Head of caudate nucleus (tissue), 42 donors: ENCODE measurements at regions not wholly inside any gene's neighbourhood (a gene's known extent, or its start where the extent isn't known, plus 50 kb on each side); places are given as distances from the start of the nearest gene placed in this dataset.
"Not testable (repeated sequence)": the region's sequence is repeated elsewhere in the genome, so short reads cannot be mapped to it uniquely, and the experiment has no call there.

Experiments
- DNase-seq, 42 donors: peaks; one replicate each; pipeline versions ENCODE4 v3.0.0 to v3.0.0-alpha.2; 2020 to 2021; ENCODE audit warnings: mixed read lengths in 7 of 42
- intact Hi-C: fragments of 100-400 bp; cut with DNase I; formaldehyde crosslinking; loops from one replicate; pipeline ENCODE4 v1.15.0; 2022

DNA sequence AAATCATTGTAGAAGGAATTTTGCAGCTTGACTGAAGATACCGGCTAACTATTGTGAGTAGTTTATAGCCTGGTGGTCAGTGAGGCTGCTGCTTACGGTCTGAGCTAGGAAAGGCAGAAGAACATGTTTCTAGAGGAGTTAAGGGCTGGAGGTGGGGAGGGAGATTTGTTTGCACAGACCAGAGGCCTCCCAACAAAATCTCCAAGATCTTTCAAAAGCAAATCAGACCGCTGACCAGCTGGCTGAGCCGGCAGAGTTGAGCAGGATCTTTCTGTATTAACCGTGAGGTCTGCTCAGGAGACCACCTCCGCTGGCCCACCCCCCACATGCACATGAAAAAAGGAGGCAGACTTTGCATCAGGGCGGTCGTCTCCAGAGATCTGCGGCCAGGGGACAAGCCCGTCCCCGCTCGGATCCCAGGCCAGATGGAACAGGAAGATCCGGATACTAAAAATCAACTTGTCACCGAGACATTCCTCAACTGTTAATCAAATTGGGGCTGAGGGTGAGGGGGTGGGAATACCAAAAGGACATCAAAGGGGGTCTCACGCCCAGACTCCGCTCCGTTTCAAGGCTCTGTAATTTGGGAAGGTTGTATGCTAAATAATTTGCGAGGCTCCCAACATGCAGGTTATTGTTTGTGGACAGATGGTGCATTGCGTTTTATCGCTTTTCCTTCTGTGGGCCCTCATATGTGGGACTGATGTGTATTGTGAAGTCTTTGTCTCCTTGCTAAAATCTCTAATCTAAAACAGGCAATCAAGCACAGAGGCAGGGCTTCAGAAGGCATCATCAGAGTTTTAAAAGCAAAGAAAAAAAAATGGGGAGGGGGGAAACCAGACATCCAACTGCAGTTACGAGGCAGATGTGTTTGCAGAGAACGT, 319.0 kb downstream of the ZNF536 start:
- intact Hi-C loops, result no loop called here
- no peak for DNase-seq

DNA sequence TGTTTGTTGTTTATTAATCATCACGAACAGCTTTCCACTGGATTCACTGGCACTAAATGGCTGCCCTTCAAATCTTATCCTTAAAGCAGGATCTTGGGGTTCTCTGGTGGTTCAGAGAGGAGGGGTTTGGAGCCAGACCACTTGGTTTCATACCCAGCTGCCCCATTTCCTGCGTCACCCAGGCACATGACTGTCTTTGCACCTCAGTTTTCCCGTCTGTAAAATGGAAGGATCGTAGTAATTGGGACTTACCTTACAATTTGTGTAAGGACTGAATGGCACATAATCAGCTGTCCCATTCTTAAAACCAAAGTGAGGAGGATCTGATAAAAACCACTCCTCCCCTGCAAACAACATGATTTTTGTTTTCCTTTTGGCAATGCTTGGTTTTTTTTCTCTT, 318.3 kb downstream of the ZNF536 start:
- no peak for DNase-seq
- intact Hi-C loops, result no loop called here

DNA sequence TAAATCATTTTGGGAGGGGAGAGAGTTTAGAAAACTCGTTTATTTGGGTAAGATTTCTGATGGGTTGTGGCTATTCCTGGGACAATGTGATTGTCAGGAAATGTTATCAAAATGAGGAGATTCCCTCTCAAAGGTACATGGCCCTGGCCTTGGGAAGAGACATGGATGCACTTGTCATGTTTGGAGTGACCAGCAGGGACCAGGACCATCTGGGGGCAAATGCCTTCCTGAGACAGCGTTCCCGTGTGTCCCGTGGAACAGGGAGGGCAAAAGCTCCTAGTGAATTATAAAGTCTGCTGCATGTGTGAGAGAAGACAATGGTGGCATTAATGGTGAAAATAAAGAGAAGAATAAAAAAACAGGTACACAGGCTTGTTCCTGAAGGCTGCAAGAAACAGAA, 317.3 kb downstream of the ZNF536 start:
- no peak for DNase-seq
- intact Hi-C loops, result loop anchor here (10.0 kb wide), 2 partner anchors 1535 to 1885 kb away; no protein-coding TSS in a partner anchor

DNA sequence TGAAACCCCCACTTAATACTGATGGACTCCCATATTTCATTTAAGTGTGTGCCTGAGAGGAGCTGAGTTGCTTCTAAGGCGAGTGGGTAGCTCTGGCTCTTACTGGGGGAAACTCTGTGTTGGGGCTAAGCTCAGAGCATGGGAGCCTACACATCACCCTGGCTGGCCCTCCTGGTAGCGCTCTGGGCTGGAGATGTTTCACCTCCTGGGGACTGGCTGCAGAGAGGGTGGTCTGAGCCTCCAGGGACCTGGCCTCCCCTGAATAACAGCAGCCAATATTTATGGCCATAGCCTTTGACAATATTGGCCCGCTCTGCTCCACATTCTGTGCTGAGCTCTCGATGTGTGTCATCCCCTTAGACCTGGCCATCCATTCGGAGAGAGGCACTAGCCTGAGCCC, 316.5 kb downstream of the ZNF536 start:
- no peak for DNase-seq
- intact Hi-C loops, result loop anchor here (10.0 kb wide), 2 partner anchors 1536 to 1886 kb away; no protein-coding TSS in a partner anchor

DNA sequence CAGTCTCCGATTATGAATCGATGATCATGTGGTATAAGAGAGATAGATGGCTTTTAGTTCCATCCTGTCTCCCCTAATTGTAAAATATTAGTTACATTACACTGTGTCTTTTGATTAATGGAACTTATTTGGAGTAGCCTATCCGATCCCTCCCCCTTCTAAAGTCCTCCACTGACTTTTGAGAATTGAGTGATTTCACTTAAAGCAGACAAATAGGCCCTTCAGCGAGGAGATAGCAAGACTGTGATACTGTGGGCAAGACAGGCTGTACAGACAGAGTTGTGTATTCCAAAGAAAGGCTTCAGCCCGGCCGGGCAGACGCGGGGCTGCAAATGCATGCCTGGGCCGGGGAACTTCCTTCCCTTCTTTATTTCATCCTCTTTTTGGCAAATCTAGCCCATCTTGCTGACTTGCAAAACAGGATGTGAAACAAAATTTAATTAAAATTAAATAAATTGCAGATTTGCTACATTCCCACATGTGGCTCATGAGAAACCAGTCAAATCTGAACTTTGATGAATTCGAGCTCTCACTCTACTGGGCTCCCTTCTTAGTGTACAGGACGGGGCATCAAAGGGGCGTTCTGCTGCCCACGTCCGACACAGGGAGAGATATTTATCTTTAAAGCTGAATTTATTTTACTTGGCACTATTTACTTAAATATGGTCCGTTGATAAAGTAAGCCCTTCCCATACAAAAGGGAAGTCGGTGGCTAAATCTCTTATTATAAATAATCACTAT, 314.8 kb downstream of the ZNF536 start:
- intact Hi-C loops, result loop anchor here (10.0 kb wide), 2 partner anchors 1538 to 1888 kb away; no protein-coding TSS in a partner anchor

DNA sequence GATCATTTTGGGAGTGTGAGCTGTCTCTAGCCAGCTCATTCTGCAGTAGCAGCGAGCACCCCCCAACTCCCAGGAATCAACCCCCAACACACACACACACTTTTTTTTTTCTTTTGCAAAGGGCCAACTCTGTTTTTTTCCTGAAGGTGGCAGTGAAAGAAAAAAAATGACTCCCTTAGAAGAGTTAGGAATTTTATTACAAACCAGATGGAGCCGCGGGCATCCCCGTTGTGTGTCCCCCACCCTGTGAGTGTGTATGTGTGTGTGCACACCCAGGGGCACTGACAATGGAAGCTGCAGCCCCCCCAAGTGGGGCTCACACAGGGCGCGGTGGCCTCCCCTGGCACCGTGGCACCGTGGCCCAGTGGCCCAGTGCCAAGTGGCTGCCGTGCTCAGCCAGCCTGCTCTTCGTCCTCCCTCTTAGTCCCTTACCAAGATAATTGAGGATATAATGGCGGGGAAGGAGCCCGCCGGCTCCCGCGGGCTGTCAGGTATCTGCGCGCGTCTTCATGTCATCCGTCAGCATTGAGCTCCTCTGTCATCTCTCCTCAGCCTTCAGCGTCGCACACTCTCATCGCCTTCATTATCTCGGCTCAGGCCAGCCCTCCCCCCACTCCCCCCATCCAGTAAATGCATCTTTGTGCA, 314.1 kb downstream of the ZNF536 start:
- peak in 11 of 42 donors; percentile 24 to 66 (median 38) for DNase-seq
- intact Hi-C loops, result loop anchor here (10.0 kb wide), 2 partner anchors 1539 to 1889 kb away; no protein-coding TSS in a partner anchor

More for the DNA sequence above, 314.8 kb downstream of the ZNF536 start:
- no peak for DNase-seq

DNA sequence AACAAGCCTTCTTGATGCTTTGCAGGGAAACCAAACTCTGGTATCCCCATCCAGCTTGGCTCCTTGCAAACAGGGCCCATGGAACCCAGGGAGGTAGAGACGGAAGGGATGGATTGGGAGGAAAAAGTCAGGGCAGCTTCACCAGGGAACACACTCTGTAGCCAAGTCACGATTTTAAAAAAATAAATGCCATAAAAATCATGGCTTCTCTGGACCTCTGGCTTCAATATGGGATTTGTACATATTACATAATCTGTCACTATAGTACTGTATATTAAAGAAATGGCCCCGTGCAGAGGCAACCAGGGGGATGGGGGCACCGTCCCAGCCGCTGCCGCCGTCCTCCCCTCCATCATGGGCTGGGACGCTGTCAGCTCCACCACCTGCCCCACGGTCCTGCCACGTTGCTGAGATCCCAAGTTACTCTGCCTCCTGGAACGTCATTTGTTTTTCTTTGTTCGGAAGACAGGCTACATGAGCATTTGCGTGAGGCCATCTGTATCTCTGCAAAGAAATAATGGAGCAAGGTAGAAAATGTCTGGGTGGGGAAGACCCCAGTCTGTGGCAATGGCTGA, 313.3 kb downstream of the ZNF536 start:
- intact Hi-C loops, result loop anchor here (10.0 kb wide), 2 partner anchors 1539 to 1889 kb away; no protein-coding TSS in a partner anchor

DNA sequence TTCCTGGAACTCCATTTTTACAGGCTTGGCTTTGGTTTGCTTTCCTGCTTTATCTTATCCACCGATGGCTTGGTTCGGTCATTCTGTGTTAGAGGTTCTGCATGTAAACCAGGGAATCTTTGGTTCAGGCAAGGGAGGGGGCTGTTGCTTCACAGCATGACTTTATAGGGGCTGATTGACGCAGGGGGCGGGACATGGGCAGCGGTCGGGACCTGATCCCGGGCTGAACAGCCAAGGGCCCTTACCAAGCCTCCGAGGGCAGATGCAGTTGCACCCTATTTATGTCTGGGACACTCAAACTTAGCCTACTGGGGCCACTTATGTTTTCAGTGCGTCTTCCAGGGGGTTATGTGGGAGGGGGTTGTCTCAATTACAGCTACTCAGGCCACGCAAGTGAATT, 312.4 kb downstream of the ZNF536 start:
- no peak for DNase-seq
- intact Hi-C loops, result loop anchor here (10.0 kb wide), 2 partner anchors 1540 to 1890 kb away; no protein-coding TSS in a partner anchor

More for the DNA sequence above, 313.3 kb downstream of the ZNF536 start:
- DNase-seq, result no peak

DNA sequence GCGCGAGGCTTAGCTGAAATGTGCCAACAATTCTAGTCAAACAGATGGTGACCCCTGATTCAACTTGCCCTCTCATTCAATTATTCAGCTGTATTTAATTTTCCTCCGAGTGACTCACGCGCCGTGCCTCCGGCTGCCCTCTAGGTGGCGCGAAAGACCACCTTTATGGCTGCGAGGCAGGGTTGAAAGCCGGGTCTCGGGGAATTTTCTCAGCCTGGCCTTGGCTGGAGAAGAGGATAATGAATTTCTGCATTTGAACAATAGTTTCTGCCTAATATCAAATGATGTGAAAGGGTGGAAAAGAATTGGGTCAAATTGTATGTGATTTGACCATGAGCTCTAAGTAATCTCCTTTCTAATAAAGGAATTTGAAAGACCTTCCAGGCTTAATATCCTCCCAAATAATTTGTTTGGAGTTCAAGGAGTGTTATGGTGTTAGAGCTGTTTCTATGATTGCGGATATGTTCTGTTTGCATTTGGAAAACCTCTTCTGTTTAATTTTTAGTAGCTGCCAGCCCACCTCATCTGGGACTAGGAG, 310.9 kb downstream of the ZNF536 start:
- intact Hi-C loops, result loop anchor here (10.0 kb wide), 2 partner anchors 1542 to 1892 kb away; no protein-coding TSS in a partner anchor
- peak; percentile 66 to 94 (median 84) for DNase-seq

DNA sequence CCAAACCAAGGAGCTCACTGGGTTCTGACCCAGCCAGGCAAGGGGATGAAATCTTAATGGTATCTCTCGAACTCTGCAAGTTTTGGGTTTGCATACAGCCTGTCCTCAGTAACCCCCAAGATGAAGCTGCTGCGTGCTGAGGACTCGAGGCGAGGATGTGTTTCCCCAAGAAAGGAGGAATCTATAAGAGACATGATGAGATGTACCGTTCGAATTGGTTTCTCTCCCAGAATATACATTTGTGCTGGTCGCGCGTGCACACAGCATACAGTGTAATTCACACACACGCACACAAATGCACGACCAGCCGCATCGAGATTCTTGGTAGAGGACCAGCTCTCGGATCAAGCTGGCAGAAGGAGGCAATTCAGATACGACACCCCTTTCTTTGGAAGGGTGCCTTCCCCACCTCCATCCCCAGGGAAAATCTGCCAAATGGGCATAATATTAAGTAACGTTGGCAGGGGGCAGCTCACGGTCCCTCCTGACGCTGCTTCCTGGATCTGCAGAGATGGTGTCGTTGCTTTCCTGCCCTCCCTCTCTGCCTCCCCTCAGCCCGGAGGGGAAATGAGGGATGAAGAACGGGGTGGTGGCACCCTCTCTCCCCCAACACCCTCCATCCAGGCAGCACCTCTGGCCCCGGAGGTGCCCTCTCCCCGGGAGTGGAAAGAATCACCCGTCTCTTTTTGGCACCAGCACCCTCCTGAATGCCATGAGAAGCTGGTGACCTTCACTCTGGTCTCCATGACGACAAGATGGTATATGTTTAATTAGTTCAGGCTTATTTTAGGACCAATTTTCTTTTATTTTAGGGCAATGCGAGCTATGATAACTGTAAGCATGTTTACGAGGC, 310.2 kb downstream of the ZNF536 start:
- intact Hi-C loops, result loop anchor here (10.0 kb wide), 2 partner anchors 1542 to 1892 kb away; no protein-coding TSS in a partner anchor
- DNase-seq, result no peak

DNA sequence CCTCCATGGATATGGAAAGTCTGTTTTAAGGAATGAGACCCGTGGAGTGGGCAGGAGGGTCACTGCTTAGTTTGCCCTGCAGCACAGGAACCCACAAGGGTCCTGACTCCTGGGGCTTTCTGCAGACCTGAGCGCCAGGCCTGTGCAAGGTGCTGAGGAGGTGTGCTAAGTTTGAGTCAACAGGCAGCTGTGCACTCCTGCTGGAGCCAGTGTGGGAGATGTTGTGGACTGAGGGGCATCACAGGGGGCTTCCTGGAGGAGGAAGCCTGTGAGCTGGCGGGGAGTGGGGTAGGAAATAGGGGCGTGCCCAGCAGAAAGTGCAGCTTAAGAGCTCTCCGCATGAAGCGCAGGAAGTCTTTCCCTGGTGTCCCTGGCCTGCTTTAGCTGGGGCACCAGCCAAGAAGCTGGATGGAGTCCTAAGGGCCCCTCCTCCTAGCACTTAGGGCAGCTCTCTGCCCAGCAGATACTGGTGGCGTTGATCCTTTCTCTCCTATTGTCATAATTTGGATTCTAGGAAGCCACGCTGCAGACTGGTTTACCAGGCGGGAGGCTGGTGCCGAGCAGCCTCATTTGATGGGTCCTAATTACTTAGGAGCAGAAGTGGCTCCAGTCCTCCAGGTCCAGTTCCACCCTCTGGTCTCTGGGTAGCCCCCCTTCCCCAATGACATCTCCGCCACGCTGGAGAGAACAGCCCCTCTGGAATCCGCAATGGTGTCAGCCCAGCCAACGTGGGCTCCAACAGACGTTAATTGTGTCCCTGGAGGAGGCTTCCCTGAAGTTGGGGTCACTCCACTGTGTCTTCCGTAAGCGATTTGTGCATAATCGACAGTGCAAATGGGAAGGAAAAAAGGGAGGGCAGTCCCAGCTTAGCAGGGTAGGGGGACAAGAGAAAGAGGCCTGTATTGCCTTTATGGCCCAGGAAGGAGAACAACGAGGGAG, 309.2 kb downstream of the ZNF536 start:
- DNase-seq, result peak in 1 of 42 donors; percentile 6
- intact Hi-C loops, result loop anchor here (10.0 kb wide), 2 partner anchors 1543 to 1893 kb away; no protein-coding TSS in a partner anchor

DNA sequence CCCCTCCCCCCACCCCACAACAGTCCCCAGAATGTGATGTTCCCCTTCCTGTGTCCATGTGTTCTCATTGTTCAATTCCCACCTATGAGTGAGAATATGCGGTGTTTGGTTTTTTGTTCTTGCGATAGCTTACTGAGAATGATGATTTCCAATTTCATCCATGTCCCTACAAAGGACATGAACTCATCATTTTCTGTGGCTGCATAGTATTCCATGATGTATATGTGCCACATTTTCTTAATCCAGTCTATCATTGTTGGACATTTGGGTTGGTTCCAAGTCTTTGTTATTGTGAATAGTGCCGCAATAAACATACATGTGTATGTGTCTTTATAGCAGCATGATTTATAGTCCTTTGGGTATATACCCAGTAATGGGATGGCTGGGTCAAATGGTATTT, 308.2 kb downstream of the ZNF536 start:
- intact Hi-C loops, result loop anchor here (10.0 kb wide), 2 partner anchors 1544 to 1894 kb away; no protein-coding TSS in a partner anchor
- DNase-seq, result not testable (repeated sequence)

DNA sequence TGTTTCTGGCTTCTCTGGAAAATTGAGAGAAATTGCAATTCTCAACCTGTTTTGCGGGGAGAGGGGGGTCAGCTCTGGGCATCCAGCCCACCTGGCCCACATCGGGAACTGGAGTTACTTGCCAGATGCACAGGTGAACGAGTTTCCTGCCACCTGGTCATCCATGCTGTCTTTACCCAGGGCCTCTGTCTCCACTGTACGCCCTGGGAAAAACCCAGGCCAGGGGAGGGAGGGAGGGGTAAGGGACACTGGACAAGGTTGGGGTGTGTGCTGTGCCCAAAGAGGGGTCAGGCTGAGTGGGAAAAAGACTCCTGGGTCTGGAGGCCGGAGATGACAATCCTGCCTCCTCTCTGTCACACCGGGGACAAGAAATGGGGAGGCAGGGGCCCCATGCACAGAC, 307.6 kb downstream of the ZNF536 start:
- intact Hi-C loops, result loop anchor here (10.0 kb wide), 2 partner anchors 1545 to 1895 kb away; no protein-coding TSS in a partner anchor

DNA sequence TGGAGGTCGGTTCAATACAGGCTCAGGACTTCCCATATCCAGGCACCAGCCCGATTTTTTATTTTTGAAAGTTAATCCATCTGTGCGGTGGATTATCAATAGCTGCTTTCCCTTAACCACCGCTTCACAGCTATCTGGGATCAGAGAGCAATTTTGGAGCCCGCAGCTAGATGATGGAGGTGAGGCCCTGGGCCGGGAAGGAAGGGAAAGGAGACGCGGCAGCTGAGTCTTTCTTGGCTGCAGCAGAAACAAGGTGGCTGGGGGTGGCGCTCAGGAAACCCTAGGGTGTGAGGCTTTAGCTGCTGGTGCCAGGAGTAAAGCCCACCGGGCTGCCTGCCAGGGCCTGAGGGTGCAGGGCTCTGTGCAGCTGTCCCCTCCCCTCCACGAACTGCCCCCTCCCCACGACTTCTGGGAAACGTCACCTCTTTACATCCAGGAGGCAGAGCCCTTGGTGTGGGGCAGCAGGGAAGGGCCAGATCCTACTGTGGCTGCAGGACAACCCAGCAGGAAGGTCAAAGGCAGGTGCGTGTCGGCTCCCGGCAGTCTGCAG, 307.0 kb downstream of the ZNF536 start:
- intact Hi-C loops, result no loop called here
- DNase-seq, result no peak

More for the DNA sequence above, 307.6 kb downstream of the ZNF536 start:
- DNase-seq, result no peak

DNA sequence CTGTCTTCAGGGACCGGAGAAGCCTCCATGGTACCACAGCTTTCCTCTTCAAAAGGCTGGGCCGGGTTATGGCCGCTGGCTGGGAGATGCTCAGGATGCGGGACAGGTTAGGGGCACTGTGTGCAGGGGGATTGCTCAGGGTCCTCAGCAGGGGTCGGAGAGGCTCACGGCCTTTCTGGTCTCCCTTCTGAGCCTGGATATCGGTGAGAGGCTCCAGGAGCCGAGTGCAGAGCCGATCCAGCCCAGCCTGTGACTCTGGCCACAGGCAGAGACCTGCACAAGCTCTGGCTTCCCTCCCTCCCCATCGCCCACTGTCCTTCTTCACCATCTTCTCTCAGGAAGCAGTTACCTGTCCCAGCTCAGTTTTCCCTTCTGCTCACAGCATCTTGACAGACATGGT, 306.0 kb downstream of the ZNF536 start:
- intact Hi-C loops, result no loop called here

DNA sequence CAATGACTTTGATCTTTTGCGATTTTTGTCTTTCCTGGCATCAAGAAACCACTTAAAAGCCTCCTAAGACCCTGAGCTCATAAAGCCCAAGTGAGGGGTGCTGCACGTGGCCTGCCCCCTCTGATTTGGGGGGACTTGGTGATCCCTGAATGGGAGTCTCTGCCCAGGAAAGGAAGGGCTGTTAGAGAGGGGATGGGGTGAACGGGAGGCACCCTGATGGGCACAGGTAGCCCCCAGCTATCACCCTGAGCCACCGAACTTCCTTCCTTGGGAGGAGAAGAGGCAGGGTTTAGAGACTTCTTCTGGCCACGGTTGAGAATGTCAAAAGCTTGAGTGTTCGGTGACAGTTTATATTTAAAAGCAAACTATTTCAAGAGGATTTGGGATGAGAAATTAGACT, 305.5 kb downstream of the ZNF536 start:
- intact Hi-C loops, result no loop called here
- no peak for DNase-seq

More for the DNA sequence above, 306.0 kb downstream of the ZNF536 start:
- DNase-seq, result no peak
